ENCODE measurements at regions not wholly inside any gene's neighbourhood (a gene's known extent, or its start where the extent isn't known, plus 50 kb on each side); places are given as distances from the start of the nearest gene placed in this dataset.

DNA sequence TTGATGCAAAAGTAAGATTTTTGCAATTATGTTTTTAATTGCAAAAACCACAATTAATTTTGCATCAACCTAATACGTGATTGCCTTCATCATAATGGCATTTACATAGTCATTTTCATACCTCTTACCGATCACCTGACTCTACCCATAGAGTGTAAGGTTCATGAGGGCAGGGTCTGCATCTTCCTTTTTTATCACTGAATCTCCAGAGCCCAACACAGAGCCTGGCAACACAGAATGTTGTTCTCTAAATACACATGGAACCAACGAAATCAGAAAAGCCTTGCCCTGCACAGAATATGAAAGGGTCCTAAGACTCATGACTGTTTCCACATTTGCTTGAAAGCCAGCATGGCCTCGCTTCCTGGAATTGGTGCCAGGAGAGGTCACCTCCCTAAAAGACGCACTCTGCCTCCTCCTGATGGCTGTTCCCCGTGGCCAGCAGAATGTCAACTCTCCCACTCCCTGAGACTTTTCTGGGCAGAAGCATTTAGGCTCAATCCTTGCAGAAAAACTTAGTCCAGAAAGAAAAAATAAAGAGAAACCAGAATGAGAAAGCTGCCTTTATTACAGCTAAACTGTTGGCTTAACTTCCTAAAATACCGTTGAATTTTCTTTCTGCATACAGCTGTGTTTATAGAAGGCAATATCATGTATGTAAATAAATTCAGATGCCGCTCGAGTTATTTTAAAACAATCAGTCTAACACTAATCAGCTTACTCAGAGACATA is 327.8 kb upstream of the MAF start:
- DNase-seq, result no peak

DNA sequence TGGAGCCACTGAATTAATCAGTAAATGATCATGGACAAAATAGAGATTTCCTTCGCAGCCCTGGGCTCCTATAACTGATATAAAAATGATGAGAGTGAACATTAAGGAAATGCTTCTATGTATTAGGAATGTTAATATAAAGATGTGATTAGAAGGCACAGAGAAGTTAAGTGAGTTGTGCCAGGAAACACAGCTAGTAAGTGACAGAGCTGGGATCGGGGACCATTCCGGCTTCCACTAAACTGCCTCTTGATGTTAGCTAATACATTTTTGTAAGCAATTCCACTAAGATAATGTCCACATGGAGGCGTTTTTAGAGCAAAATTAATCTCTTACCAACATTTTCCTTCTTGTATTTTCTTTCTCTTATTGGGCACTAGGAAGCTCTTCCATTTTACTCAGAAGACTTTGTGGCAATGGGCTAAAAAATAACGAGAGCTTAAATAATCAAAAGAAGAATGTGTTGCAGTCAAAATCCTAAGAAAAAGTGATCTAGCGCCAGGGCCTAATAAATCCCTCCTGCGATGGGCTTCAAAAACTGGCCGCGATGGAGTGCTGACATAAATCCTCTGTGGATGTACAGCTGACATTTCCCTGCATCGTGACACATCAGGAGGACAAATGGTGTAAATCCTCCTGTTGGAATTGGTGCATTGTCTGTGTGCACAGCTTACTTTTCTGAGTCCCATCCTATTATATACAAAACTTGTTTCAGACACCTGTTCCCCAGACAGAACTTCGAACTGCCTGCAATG is 326.1 kb upstream of the MAF start:
- DNase-seq, result no peak

DNA sequence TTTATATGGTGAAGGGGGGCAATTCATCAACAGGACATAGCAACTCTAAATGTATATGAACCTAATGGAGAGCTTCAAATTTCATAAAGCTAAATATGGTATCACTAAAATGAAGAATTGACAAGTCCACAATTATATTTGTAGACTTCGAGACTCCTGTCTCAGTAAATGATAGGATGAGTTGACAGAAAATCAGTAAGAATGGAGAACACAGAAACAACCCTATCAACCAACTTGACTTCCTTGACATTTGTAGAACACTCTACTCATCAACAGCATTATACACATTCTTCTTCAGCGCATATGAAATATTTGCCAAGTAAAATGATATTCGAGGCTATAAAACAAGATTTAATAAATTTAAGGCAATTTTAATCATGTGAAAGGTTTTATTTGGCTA is 322.9 kb upstream of the MAF start:
- no peak for DNase-seq

DNA sequence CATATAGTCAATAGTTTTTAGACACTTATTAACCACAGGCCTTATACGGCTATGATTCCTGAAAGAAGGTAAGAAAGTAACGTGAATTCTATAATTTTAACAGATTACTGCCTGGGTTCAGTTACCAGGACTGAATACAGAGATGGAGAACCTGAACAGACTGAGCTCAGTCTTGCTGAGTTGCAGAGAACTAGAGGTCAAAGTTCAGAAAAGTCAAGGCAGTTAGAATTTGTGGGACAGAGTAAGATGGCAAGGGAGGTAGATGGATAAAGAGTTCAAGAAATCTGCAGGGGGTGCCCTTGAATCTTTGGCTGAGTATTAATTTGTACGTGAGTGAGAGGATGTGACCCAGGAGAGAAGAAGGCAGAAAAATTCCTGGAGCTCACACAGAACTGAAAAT is 320.1 kb upstream of the MAF start:
- no peak for DNase-seq

DNA sequence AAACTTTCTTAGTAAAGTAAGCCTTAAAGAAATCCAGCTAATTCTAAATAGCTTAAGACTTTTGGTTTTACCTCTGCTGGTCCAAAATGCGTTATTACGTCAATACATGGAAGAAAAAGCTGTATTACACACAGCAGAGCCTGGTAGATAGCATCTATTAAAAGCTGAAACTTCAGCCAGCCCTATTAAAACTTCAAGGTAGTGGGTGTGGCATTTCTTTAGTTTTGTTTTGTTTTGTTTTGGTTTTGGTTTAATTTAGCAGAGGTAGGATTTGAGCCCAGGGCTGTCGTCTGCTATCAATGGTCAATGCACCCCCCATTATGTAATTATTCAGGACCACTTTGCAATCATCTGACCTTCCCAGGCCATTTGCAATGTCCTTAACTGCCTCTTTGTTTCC is 318.4 kb upstream of the MAF start:
- DNase-seq, result no peak

DNA sequence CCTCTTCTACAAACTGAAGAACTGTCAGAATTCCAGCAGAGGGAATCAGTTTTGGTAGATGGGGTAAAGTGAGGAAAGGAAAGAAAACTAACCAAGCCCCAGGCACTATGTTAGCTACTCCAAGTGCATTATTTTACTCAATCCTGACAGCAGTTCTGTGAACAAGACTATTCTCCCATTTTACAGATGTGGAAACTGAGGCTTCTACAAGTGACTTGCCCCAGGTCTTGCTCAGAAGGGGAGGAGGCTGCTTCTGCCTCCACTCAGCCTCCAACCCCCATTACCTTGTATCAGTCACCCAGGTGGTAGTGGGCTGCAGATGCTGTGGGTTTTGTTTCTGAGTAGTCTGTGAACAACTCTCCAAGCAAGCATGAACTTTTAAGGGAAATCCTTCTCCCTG is 315.2 kb upstream of the MAF start:
- no peak for DNase-seq

DNA sequence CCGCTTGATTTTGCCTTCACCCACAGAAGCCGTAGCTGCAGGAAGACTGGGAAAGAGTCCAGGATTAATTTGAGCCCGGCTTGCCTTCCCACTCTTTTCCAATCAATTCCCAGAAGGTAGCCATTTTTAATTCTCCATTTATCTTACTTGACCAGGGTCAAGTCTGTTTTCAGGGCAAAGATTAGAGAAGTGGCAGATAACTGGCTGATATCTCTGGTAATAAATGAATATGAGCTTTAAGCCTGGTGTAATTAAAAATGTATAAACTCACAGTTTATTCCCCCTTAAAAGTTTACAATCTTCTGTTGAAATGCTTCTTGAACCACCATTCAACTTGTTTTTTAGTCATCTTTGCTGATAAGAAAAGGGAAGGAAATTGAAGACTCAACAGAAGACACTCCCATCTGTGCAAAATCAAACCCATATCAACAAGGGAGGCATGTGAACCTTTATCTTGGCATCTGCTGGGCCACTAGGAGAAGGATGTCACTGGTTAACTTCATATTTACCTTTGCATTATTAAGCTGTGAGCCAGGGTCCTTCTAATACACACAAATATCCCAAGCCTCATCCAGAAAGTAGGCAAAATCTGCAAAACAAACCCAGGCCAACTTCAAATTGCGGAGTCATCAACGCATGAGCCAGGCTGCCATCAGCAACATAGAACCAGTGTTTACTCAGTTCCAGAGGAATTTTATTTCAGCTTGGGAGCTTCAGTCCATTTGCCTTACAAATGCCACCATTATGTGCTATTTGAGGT is 314.6 kb upstream of the MAF start:
- DNase-seq, result no peak

DNA sequence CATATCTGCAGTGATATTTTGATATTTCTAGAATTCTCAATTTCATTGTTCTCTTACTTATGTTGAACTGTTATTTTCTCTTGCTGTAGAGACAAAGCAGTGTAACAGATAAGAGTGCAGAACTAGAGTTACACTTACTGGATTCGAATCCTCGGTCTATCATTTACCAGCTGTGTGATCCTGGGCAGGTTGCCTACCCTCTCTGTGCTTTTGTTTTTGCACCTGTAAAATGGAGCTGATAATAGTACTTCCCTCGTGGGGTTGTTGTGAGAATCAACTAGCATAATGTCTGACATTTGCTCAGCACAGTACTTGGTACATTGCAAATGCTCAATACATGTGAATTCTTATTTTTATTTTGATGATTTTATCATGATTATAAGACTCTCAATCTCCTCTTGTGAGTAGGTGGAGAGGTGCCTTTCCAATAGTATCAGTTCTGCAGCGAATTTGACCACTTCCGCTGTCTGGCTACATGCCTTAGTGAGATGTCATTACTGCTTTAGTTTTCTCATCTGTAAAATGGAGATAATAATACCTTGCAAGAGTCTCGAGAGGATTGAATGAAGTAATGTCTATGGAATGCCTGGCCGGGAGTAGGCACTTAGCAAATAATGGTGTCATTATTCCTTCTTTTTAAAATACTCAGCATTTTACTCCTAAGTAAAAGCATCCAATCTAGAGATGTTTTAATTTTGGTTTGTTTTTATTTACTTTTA is 312.2 kb upstream of the MAF start:
- peak; percentile 20 for DNase-seq

DNA sequence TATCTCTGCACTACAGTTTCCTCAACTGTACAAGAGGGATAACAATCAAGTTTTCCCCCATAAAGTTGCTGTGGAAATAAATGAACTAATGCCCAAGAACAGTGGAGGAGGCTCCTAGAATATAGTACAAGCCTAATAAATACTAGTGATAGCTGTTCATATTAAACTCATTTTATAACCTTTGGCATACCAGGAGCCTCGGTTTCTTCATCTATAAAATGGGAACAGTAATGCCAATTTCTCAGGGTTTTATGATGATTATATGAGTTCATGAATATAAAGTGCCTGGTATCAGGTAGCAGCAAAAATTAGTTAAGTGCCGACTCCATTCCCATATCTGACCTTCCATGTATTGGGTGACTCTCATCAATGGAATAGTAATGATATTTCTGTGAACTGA is 311.1 kb upstream of the MAF start:
- no peak for DNase-seq

DNA sequence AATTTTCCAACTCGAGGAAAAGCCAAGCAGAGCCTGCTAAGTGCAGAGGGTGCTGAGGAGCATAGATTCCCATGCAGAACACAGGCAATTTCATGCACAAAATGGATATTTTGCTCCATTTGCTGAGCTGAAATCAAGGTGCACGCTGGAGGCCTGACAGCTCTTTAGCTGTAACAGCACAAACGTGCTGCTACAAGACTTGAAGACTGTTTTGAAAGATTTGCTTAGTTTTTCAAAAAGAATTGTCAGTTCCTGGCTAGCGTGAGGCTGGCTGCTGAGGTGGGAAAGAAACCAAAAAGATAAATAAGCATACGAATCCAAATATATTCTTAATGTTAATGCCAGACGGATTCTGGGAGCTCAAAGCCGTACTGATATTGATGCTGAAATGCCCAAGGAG is 309.0 kb upstream of the MAF start:
- no peak for DNase-seq

DNA sequence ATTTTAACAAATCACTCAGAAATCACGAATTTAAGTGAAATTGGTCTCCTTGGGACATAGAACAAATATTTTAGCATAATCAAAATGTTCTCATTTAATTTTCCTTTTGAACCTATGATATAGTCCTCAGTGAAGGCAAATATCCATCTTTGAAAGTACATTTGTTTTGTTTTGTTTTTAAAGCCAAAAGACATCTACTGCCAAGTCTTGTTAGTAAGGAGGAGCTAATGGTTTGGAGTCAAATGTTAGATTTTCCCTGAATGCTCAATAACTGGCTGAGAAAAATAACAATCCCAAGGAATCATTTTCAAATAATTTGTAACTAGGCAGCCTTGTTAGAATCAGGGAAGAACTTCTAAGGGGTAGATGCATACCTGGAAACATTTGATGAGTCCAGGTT is 302.9 kb upstream of the MAF start:
- DNase-seq, result no peak

DNA sequence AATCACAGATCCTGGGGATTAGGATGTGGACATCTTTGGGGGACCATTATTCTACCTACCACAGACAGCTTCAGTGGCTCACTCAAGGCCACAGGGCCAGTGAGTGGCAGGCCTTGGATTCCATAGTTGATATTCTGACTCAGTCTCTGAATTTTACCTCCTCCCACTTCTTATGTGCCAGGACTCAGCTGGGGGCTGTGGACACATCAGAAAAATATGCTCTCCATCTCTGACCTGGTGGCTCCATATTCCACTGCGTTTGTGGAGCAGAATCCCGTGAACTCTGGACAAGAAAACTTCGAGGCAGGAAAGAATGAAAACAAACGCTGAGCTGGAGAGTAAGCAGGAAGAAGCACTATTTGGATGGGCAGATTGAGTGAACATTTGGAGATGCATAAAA is 301.8 kb upstream of the MAF start:
- DNase-seq, result peak; percentile 57

DNA sequence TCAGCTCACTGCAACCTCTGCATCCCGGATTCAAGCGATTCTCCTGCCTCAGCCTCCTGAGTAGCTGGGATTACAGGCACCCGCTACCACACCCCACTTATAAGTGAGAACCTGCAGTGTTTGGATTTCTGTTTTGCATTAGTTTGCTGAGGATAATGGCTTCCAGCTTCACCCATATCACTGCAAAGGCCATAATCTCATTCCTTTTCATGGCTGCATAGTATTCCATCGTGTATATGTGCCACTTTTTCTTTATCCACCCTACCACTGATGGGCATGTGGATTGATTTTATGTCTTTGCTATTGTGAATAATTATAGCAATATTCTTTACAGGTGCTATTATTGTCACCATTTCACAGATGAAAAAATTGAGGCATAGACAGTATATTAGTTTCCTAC is 301.0 kb upstream of the MAF start:
- DNase-seq, result no peak

DNA sequence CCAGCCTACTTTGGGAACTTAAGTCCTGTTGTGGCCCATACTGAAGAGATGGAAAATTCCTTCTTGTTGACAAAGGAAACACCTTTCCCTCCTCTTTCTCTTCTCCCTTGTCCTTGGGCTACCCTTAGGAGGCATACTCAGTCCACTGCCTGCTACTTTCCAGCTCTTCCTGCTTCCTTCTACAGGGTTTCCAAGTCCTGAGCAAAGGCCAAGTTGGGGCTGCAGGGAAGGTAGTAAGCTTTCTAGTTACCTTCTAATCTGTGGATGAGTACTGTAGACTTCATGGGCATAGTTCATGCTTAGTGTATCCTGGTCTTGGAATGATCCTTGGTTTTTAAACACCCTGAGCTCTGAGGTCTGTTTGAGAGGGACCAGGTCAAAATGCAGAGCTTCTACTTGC is 299.2 kb upstream of the MAF start:
- DNase-seq, result no peak

DNA sequence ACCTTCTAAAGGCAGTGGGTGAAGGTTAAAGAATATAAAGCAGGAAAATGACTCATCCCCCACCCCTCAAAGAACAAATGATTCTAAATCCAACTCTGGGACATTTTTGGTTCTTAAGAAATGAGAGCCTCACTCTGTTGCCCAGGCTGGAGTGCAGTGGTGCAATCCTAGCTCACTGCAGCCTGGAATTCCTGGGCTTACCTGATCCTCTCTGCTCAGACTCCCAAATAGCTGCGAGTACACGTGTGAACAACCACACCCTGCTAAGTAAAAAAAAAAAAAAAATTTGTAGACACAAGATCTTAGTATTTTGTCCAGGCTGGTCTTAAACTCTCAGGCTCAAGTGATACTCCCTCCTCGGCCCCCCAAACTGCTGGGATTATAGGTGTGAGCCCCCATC is 298.8 kb upstream of the MAF start:
- no peak for DNase-seq

DNA sequence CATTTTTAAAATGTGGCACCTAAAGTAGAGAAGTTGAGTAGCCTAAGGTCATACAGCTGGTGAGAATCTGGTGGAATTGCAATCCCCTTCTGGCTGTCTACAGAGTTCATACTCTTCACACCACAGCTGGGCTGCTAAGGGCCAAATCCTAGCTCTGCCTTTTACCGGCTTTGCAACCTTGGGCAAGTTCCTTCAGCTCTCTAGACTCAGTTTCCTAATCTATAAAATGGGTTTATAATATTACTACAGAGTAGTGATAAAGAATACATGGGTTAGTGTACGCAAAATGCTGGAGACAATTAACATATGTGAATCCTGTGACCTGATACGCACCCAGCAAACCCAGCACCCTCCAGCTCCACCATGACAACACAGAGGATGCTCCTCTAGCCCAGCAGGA is 298.2 kb upstream of the MAF start:
- no peak for DNase-seq

DNA sequence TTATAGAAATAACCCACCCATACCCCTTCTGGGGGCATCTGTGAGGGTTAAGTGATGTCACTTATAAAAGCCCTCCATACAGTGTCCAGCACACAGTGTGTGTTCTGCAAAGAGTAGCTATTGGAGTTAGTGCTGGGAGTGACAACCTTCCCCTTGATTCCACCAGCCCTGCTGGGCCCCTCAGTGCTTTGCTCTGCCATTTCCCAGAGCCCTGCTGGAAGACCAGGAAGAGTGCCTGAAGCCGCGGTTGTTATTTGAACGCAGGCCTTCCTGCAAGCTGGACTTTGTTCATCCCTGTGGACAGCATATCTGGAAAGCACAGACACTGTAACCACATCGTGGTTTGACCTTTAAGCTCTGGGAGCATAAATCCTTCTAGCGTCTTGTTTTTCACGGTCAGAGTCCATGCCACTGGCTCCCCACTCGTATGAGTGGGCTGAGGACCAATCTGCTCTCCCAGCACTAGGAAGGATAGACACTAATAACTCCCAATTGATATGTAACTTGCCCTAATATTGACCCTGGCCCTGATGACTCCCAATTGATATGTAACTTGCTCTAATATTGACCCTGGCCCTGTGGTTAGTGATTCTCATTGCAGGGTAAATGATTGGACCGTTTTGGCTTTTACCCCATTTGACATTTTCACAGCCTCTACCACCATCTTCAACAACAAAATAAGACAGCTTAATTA is 297.1 kb upstream of the MAF start:
- no peak for DNase-seq

DNA sequence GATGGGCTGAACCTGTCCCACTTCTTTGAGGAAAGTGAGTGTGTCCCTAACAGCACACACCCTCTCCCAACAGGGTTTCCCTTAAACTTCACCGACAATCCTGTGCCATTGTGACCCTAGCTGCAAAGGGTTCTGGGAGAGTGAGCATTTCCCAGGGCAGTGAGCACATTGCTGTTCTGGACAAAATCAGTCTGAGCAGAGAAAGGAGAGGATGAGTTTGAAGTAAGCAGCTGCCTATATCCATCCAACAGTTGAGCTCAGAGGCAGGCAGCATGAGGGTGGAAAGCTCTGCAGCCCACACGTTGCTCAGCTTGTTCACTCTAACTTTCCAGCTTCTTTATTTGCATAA is 296.5 kb upstream of the MAF start:
- DNase-seq, result no peak

DNA sequence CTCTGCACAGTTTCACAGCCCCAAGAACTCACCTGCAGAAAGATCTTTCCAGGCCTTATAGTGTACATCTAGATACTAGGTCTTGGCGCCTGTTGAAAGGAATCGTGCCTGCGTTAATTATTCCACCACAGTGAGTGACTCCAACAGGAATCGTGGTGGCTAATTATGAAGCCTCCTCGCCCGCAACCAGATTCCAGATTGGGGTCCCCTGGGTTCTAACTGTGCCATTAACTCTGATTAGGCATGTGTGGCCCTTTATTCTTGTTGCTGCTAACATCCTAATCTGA is 295.3 kb upstream of the MAF start:
- no peak for DNase-seq

DNA sequence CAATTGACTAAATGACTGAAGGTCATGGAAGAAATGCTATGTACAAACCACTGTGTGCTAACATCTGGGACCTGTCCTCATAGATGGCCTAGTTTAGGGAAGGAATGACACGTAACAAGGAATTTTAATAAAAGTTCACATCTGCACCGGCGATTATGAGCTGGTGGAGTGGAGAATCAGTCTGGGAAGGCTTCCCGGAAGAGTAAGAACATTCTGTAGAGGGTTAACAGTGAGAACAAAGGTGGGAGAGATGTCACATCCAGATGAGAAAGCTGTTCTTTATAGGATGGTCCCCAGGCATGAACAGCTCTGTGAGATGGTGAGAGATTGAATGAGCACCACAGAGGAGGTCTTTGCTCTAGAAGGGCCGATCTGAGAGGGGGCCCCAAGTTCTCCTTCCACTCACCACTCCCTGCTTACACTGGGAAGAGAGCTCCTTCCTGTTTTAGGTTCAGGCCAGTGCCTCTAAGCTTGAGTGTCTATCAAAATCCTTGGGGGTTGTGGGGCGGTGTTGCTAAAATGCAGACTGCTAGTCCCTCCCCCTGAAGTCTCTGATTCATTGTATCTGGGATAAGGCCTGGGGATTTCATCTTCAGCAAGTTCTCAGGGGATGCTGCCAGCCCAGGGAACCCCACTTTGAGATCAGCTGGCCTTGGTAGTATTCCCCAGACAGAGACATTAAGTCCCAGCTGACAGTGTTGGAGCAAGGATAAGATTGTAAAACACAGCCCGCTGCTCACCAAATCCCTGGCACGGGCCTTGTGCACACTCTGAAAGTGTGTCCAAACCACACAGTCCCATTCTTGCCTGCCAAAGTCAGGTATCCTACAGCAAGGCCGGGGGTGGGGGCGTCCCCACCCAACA is 294.7 kb upstream of the MAF start:
- no peak for DNase-seq

DNA sequence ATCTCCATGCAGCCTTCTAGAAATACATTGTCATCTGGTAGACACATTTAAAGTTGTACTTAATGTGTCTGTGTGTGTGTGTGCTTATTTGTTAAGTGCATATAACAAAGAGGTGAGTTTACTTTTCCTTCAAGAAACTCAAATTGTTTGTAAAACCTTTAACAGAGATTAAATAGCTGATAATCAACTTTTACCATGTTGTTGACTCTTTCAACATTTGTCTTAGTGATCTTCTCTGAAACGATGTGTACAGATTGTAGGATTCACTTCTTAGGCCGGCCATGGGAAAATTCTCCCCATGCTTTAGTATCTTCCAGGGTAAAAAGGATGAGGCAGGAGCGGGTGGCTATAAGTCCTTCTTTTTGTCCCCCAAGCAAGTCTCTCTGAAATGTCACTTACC is 292.9 kb upstream of the MAF start:
- DNase-seq, result no peak

DNA sequence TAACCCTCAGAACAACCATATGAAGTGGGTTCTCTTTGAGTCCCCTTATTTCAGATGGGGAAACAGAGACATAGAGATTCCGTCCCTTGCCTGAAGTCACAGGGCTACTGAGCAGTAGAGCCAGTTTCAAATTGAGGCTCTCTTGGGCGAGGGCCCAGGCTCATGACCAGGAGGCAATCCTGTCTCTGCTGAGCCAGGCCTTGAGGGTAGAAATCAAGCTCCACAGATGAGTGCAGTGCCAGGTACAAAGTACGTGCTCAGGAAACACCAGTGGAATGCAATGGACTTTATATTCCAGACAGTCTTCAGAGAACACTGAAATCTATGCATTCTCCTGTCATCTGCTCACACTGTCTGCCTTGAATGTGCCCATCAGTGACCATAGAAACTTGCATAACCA is 291.7 kb upstream of the MAF start:
- no peak for DNase-seq
